Left renal cortex interstitium (tissue), 4 donors: ENCODE measurements at regions not wholly inside any gene's neighbourhood (a gene's known extent, or its start where the extent isn't known, plus 50 kb on each side); places are given as distances from the start of the nearest gene placed in this dataset.
"Not testable (repeated sequence)": the region's sequence is repeated elsewhere in the genome, so short reads cannot be mapped to it uniquely, and the experiment has no call there.

Source experiments
- DNase-seq, 4 donors: peaks; one replicate each; pipeline ENCODE4 v3.0.0-alpha.2; 2013; ENCODE audit warnings: low read depth in 4 of 4, low spot score in 2 of 4, missing footprints in 1 of 4

DNA sequence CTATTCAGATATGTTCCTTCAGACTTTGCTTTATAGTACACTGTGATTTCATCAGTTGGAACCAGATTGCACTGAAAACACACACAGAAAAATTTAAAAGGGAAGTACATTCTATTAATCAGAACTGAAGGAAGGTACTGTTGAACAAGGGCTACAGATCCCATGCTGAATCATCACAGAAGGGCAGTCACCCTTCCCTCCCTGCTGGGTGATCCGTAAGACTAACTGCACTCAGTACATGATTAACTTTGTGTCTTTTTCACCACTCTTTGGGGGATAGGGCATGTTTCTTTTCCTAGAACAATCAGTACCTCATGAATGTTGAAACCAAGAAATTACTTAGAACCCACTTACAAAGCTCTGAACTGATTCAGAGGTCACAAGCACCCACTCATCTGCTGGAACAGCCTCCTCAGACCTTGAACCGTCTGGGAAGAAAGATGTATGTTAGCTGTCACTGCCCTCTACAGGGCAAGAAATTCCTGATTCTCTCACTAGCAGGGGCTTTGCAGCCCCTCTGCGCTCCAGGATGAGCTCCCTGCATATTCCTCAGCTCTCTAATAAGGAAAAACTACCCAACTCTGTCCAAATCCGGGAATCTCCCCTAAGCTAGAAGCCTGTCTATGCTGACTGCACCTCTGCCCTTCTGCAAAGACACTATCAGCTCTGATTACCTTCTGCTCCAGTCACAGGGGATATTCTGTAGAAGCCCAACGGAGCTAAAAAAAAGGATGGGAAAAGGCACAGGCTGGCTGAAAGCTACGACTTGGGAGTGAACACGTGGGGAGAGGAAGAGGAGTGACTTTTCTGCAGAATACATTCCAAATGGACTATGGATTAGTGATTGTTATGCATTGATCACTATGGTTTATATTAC lies 51.0 kb downstream of the IARS1 start:
- no peak for DNase-seq

GRCh38 chr9:92236915-92237314 lies 56.6 kb downstream of the IARS1 start:
- no peak for DNase-seq

DNA sequence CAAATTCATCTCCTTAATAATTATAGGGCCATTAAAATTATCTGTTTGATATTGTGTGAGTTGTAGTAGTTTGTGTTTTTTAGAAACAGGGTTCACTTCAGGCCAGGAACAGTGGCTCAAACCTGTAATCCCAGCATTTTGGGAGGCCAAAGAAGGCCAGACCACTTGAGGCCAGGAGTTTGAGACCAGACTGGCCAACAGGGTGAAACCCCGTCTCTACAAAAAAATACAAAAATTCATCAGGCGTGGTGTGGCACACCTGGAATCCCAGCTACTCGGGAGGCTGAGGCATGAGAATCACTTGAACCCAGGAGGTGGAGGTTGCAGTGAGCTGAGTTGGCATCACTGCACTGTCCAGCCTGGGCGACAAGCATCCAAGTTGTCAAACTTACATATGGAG lies 57.0 kb downstream of the IARS1 start:
- no peak for DNase-seq

DNA sequence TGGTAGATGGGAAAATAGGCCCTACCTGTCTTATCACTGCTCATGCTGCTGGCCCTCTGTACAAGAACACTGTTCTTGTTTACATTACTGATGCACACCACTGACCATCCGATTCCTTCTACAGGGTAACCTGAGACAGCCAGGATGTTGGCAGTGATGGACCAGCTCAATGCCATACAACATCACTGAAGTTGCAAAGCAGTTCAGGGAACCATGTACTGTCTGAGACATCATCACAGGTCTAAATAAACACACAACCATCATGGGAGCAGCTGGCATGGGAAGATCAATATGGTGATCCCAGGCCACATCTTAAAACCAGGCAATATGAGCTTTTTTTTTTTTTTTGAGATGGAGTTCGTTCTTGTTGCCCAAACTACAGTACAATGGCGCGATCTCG lies 59.0 kb downstream of the IARS1 start:
- DNase-seq: no peak

- no peak for DNase-seq
Observed at GRCh38 chr9:92232190-92232589, 61.3 kb downstream of the IARS1 start.

GRCh38 chr9:92228628-92229027 lies 64.9 kb downstream of the IARS1 start:
- DNase-seq: no peak

GRCh38 chr9:92224177-92224576 lies 69.3 kb downstream of the IARS1 start:
- no peak for DNase-seq

GRCh38 chr9:92223758-92224157 lies 69.7 kb downstream of the IARS1 start:
- no peak for DNase-seq

GRCh38 chr9:92208693-92209524 lies 84.6 kb downstream of the IARS1 start:
- no peak for DNase-seq

- DNase-seq: no peak
Observed at GRCh38 chr9:92206488-92206887, 87.0 kb downstream of the IARS1 start.

- not testable (repeated sequence) for DNase-seq
Observed at GRCh38 chr9:92203887-92204286, 88.7 kb upstream of the SPTLC1 start.

GRCh38 chr9:92198237-92198636 lies 83.0 kb upstream of the SPTLC1 start:
- not testable (repeated sequence) for DNase-seq

GRCh38 chr9:92196909-92197308 lies 81.7 kb upstream of the SPTLC1 start:
- DNase-seq: no peak

- DNase-seq: no peak
Observed at GRCh38 chr9:92196400-92196799, 81.2 kb upstream of the SPTLC1 start.

DNA sequence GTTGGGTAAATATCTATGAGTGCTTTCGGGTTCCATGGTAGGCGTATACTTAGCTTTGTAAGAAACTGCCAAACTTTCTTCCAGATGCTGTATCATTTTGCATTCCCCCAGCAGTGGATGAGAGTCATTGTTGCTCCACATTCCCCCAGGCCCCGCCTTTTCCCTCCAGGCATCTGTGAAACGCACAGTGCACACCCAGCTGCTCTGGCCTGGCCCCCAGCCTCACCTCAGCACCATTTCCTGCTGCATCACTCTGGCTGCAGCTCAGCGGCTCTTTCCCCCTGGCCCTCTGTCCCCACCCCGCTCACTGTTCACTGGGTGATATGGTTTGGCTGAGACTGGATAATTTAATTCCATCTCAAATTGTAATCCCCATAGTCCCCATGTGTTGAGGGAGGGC lies 76.6 kb upstream of the SPTLC1 start:
- DNase-seq: no peak

DNA sequence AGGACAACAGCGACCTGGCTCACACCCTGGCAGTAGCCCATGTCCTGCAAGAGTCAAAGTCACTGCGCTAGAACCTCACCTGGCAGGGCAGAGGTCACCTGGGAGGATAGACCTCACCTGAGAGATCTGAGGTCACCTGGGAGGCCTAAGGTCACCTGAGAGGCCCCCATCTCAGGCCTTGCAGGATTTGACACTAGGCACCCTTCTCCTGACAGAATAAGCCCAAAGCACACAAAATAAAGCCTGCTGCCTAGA lies 75.2 kb upstream of the SPTLC1 start:
- no peak for DNase-seq

GRCh38 chr9:92189782-92190535 lies 74.7 kb upstream of the SPTLC1 start:
- DNase-seq: no peak

- DNase-seq: no peak
Observed at GRCh38 chr9:92188969-92189781, 74.0 kb upstream of the SPTLC1 start.

DNA sequence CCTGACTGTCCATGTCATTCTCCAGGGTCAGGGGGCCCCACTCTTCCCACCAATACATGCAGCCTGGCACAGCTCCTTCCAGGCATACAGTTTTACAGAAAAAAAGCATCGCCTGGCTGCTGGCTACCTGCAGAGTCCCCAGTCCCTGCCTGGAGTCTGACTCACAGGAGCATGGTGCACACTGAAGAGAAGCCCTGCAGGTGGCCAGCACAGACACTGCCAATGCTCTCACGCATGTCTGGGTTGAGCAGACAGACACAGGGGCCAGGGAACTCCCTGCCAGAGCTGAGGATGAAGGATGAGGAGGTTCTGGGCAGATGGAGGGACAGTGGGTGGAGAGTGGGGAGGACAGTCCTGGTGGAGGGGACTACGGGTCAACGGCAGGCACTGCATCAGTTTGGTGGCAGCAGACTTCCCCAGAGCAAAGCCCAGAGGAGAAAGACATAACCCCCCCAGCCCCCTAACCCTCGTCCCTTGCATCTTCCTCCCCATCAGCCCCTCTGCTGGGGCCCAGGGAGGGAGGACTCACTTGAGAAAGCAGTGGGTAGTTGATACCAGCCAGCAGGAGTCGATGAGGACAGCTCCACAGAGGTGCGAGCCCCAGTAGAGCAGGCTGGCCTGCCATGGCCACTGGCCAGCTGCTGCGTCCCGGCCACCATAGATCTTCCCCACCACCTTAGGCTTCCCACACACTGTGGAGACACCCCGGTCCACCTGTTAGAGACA lies 72.9 kb upstream of the SPTLC1 start:
- no peak for DNase-seq

- DNase-seq: no peak
Observed at GRCh38 chr9:92187390-92187789, 72.2 kb upstream of the SPTLC1 start.
